ENCODE measurements at regions not wholly inside any gene's neighbourhood (a gene's known extent, or its start where the extent isn't known, plus 50 kb on each side); places are given as distances from the start of the nearest gene placed in this dataset.

DNA sequence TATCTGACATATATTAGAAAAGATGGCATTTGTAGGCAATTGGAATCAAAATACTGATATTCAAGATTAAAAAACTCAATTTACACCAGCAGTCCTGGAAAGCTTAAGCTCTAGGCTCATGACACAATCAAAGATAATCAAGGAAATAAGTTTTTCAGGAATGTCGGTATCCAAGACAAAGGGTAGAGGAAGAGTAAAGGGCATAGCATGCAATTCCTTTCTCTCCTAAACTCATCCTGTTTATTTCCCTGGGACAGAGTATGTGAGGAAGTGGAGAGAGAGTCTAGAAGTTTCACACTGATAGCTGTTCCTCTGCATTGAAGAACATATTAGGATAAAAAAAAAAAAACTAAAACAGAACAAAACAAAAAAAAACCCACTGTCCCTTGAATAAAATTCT lies 2452.1 kb downstream of the PCDH9 start:
- WGBS, result 61% methylated on average over 1 of the region's 1 CpG
- H3K36me3 ChIP-seq, result no peaks in the 10 kb centered on the region
- H3K4me3 ChIP-seq, result no peak overlapping the region
- no peak for TF ChIP-seq POLR2A (IDR thresholded peaks at IDR 0.05)
- no peak for DNase-seq (ENCODE audit: low spot score in 2 of 2)
- no peaks in the 10 kb centered on the region for H3K27me3 ChIP-seq
- no peaks in the 10 kb centered on the region for H3K9me3 ChIP-seq
- no peak overlapping the region for H3K27ac ChIP-seq
- H3K4me1 ChIP-seq, result no peaks in the 10 kb centered on the region

DNA sequence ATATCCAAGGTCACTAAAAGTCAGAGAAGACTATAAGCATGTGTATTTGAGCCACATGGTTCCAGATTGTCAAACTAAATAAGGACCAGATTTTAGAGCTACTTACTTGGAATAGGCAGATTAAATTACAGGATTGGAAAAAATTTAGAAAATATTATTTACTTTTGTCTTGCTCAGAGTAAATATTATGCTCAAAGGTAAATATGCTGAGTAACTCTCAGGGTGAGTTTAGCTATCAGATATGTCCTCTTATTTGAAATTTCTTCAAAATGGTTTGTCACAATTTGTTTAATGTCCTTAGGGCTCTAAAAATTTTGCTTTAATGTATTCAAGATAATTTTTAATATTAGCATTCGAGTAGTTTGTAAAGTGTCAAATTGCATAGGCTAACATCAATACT lies 2455.2 kb downstream of the PCDH9 start:
- Histone ChIP-seq H3K36me3 (no peaks in the 10 kb centered on the region), H3K4me1 (no peaks in the 10 kb centered on the region), H3K27ac (no peak overlapping the region), H3K27me3 (no peaks in the 10 kb centered on the region), H3K9me3 (no peaks in the 10 kb centered on the region), H3K4me3 (no peak overlapping the region)
- 91% methylated on average over 1 of the region's 1 CpG for WGBS
- no peak for DNase-seq (ENCODE audit: low spot score in 2 of 2)
- no peak for TF ChIP-seq POLR2AphosphoS5 (IDR thresholded peaks at IDR 0.05)
- TF ChIP-seq, protein P1, sequence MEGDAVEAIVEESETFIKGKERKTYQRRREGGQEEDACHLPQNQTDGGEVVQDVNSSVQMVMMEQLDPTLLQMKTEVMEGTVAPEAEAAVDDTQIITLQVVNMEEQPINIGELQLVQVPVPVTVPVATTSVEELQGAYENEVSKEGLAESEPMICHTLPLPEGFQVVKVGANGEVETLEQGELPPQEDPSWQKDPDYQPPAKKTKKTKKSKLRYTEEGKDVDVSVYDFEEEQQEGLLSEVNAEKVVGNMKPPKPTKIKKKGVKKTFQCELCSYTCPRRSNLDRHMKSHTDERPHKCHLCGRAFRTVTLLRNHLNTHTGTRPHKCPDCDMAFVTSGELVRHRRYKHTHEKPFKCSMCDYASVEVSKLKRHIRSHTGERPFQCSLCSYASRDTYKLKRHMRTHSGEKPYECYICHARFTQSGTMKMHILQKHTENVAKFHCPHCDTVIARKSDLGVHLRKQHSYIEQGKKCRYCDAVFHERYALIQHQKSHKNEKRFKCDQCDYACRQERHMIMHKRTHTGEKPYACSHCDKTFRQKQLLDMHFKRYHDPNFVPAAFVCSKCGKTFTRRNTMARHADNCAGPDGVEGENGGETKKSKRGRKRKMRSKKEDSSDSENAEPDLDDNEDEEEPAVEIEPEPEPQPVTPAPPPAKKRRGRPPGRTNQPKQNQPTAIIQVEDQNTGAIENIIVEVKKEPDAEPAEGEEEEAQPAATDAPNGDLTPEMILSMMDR (IDR thresholded peaks at IDR 0.05), result no peak
- TF ChIP-seq EP300 (IDR thresholded peaks at IDR 0.05), result no peak
- TF ChIP-seq POLR2A (IDR thresholded peaks at IDR 0.05), result no peak

DNA sequence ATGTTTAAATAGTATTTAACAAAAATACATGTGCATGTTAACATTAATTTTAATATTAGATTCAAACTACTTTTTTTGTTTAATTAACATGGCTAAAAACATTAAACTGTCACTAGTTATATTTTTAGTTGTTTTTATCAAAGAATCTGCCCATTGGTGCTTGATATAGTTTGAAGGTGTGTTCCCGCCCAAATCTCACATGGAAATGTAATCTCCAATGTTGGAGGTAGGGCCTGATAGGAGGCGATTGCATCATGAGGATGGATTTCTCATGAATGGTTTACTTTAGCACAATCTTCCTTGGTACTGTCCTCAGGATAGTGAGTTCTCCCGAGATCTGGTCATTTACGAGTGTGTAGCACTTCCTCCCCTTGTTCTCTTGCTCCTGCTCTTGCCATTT lies 2459.4 kb downstream of the PCDH9 start:
- WGBS, result 87% methylated on average over 4 of the region's 4 CpGs
- no peak overlapping the region for H3K4me3 ChIP-seq
- H3K4me1 ChIP-seq, result no peaks in the 10 kb centered on the region
- H3K27ac ChIP-seq, result no peak overlapping the region
- H3K36me3 ChIP-seq, result no peaks in the 10 kb centered on the region
- H3K9me3 ChIP-seq, result no peaks in the 10 kb centered on the region
- DNase-seq (ENCODE audit: low spot score in 2 of 2), result no peak
- H3K27me3 ChIP-seq, result no peaks in the 10 kb centered on the region
- TF ChIP-seq POLR2A (IDR thresholded peaks at IDR 0.05) (no peak), EP300 (IDR thresholded peaks at IDR 0.05) (no peak), POLR2AphosphoS5 (IDR thresholded peaks at IDR 0.05) (no peak)
- TF ChIP-seq, protein P1 (IDR thresholded peaks at IDR 0.05), result no peak

DNA sequence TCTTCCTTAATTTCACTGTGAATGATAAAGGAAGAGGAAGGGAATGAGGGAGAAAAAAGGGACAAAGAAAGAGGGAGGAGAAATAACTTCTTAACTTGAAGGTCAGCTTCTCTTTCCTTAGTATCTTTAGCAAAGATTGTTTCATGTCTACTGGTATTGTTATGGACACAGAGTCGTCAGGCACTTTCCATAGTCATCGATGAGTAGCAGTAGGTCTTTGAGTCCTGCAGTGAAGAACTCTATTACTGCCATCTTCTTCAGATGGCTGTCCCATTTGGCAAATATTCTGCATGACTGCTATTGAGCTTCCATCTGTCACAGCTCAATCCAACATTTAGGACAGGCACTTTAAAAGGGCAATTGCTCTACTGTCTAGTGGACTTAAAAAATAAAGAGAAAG lies 2463.1 kb downstream of the PCDH9 start:
- H3K27me3 ChIP-seq, result no peaks in the 10 kb centered on the region
- H3K9me3 ChIP-seq, result no peaks in the 10 kb centered on the region
- H3K4me3 ChIP-seq, result no peak overlapping the region
- no peak overlapping the region for H3K27ac ChIP-seq
- H3K36me3 ChIP-seq, result no peaks in the 10 kb centered on the region
- DNase-seq (ENCODE audit: low spot score in 2 of 2), result no peak
- WGBS, result 79% methylated on average over 2 of the region's 2 CpGs
- TF ChIP-seq POLR2A (IDR thresholded peaks at IDR 0.05), result no peak
- no peak for TF ChIP-seq EP300 (IDR thresholded peaks at IDR 0.05)
- TF ChIP-seq, protein P1 (IDR thresholded peaks at IDR 0.05), result no peak
- TF ChIP-seq POLR2AphosphoS5 (IDR thresholded peaks at IDR 0.05), result no peak
- no peaks in the 10 kb centered on the region for H3K4me1 ChIP-seq

DNA sequence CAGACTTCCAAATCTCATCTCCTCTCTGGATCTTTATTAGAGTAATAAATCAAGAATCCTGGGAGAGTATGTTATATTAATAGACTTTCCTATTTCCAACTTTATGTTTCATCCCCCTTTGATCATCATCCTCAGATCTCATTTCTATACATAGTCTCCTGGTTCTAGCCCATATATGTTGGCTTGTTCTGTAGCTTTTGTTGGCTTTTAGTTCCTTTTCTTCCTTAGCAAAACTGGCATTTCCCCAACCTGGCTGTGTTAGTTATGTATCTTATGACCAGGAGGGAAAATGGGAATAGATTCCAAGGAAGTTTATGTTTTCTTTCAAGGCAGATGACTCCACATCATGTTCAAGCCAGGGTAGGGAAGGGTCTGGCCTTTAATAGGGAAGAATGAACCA lies 2464.5 kb downstream of the PCDH9 start:
- H3K27me3 ChIP-seq, result no peaks in the 10 kb centered on the region
- no peak for DNase-seq (ENCODE audit: low spot score in 2 of 2)
- TF ChIP-seq, protein P1 (IDR thresholded peaks at IDR 0.05), result no peak
- TF ChIP-seq POLR2A (IDR thresholded peaks at IDR 0.05), result no peak
- no peak for TF ChIP-seq EP300 (IDR thresholded peaks at IDR 0.05)
- no peak for TF ChIP-seq POLR2AphosphoS5 (IDR thresholded peaks at IDR 0.05)
- no peaks in the 10 kb centered on the region for H3K36me3 ChIP-seq
- no peak overlapping the region for H3K4me3 ChIP-seq
- H3K27ac ChIP-seq, result no peak overlapping the region
- H3K4me1 ChIP-seq, result no peaks in the 10 kb centered on the region
- H3K9me3 ChIP-seq, result no peaks in the 10 kb centered on the region

DNA sequence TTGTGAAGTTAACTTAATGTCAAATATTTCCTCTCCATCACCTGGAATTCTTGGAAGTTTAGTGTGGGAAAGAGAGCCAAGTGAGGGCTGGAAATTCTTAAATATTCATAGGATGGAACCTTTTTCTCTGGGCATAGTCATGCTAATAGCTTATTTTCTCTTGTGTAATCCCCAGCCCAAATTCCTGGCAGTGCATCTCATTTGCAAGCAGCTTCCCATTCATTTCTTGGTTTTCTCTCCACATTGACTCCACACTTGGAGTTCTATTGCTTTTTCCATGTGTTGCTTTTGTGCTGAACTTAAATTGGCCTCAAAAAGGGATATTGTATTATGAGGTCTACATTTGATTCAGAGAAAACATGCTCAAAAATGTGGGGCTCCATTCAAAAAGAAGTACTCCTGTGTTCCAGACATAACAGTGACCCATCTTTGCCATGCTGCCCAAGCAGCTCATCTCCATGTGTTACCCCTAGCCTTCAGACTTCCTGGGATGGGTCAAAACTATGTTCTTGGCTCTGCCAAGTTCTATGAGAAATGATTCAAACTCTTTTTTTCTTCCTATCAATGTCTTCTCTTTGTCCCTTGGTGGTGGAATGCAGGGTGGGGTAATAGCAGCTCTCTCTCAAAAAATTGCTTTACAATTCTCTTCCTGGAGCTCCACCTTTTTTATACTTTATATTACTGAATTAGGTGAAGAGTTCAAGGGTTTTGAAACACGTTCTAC lies 2471.5 kb downstream of the PCDH9 start:
- DNase-seq (ENCODE audit: low spot score in 2 of 2), result no peak
- WGBS, result 83% methylated on average over 1 of the region's 1 CpG
- Histone ChIP-seq H3K4me1 (no peaks in the 10 kb centered on the region), H3K4me3 (no peak overlapping the region), H3K9me3 (no peaks in the 10 kb centered on the region), H3K27ac (no peak overlapping the region), H3K27me3 (no peaks in the 10 kb centered on the region), H3K36me3 (no peaks in the 10 kb centered on the region)
- TF ChIP-seq EP300 (IDR thresholded peaks at IDR 0.05), result no peak
- TF ChIP-seq POLR2AphosphoS5 (IDR thresholded peaks at IDR 0.05), result no peak
- TF ChIP-seq, protein P1 (IDR thresholded peaks at IDR 0.05), result no peak
- TF ChIP-seq POLR2A (IDR thresholded peaks at IDR 0.05), result no peak

Data from suprapubic skin (tissue), 4 donors.